ENCODE measurements at regions not wholly inside any gene's neighbourhood (a gene's known extent, or its start where the extent isn't known, plus 50 kb on each side); places are given as distances from the start of the nearest gene placed in this dataset.

- Histone ChIP-seq H3K4me1 (ENCODE audit: control insufficient read depth, insufficient read depth, low read length) (no peaks in the 10 kb centered on the region), H3K27me3 (ENCODE audit: control insufficient read depth, insufficient read depth, low read length) (no peaks in the 10 kb centered on the region), H3K4me3 (ENCODE audit: low read depth in 2 of 2, low read length in 2 of 2) (no peak overlapping the region), H3K27ac (ENCODE audit: low read length) (no peak overlapping the region), H3K36me3 (ENCODE audit: control insufficient read depth, insufficient read depth, low read length) (no peaks in the 10 kb centered on the region), H3K9me3 (ENCODE audit: control insufficient read depth, insufficient read depth, low read depth, low read length) (no peaks in the 10 kb centered on the region)
- intact Hi-C loops (cut with micrococcal nuclease; ENCODE audit: unreplicated experiment) = no loop called here
- ChIA-PET CTCF (no interaction called here), POLR2A (no interaction called here)
- BruUV-seq (replicated peaks) = no TSS peak
- DNase-seq (ENCODE audit: low read depth, low spot score) (no peak), ATAC-seq (no peak)
- in situ Hi-C loops (cut with HindIII; ENCODE audit: low pct_unique_long_range_greater_than_20kb, low sequenced_read_pairs) = no loop called here
- TF ChIP-seq CTCF (IDR thresholded peaks at IDR 0.05) = no peak
- TF ChIP-seq POLR2AphosphoS5 (IDR thresholded peaks at IDR 0.05; ENCODE audit: low read depth, low read length) = no peak
- no peak for TF ChIP-seq SIN3A (IDR thresholded peaks at IDR 0.05; ENCODE audit: borderline replicate concordance, insufficient read depth, low read depth, low read length)
- TF ChIP-seq REST (IDR thresholded peaks at IDR 0.05; ENCODE audit: insufficient read depth in 1 of 2, low read depth in 2 of 2, low read length in 1 of 2) = no peak
- TF ChIP-seq TCF7L2 (IDR thresholded peaks at IDR 0.05; ENCODE audit: low read depth, low read length) = no peak
Measured at GRCh38 chr4:19945501-19945900, 306.2 kb upstream of the SLIT2 start.

GRCh38 chr4:19944806-19945205, 306.9 kb upstream of the SLIT2 start:
- ATAC-seq = no peak

More at GRCh38 chr4:19944806-19945205, 306.9 kb upstream of the SLIT2 start:
- no peaks in the 10 kb centered on the region for H3K27me3 ChIP-seq (ENCODE audit: control insufficient read depth, insufficient read depth, low read length)
- TF ChIP-seq REST (IDR thresholded peaks at IDR 0.05; ENCODE audit: insufficient read depth in 1 of 2, low read depth in 2 of 2, low read length in 1 of 2) = no peak
- no peak for TF ChIP-seq SIN3A (IDR thresholded peaks at IDR 0.05; ENCODE audit: borderline replicate concordance, insufficient read depth, low read depth, low read length)
- TF ChIP-seq CTCF (IDR thresholded peaks at IDR 0.05) = no peak
- TF ChIP-seq TCF7L2 (IDR thresholded peaks at IDR 0.05; ENCODE audit: low read depth, low read length) = no peak
- TF ChIP-seq POLR2AphosphoS5 (IDR thresholded peaks at IDR 0.05; ENCODE audit: low read depth, low read length) = no peak
- POLR2A ChIA-PET = no interaction called here
- CTCF ChIA-PET = no interaction called here
- no peaks in the 10 kb centered on the region for H3K4me1 ChIP-seq (ENCODE audit: control insufficient read depth, insufficient read depth, low read length)
- H3K9me3 ChIP-seq (ENCODE audit: control insufficient read depth, insufficient read depth, low read depth, low read length) = no peaks in the 10 kb centered on the region
- no peak for DNase-seq (ENCODE audit: low read depth, low spot score)
- in situ Hi-C loops (cut with HindIII; ENCODE audit: low pct_unique_long_range_greater_than_20kb, low sequenced_read_pairs) (no loop called here), intact Hi-C loops (cut with micrococcal nuclease; ENCODE audit: unreplicated experiment) (no loop called here)
- no peak overlapping the region for H3K27ac ChIP-seq (ENCODE audit: low read length)
- no peaks in the 10 kb centered on the region for H3K36me3 ChIP-seq (ENCODE audit: control insufficient read depth, insufficient read depth, low read length)
- H3K4me3 ChIP-seq (ENCODE audit: low read depth in 2 of 2, low read length in 2 of 2) = no peak overlapping the region
- no TSS peak for BruUV-seq (replicated peaks)

Data from Panc1 (cell line).